ENCODE measurements at regions not wholly inside any gene's neighbourhood (a gene's known extent, or its start where the extent isn't known, plus 50 kb on each side); places are given as distances from the start of the nearest gene placed in this dataset.

- Histone ChIP-seq H3K9ac (ENCODE audit: low read length) (no peak overlapping the region), H3K27ac (ENCODE audit: low read length) (no peak overlapping the region), H3K9me2 (replicated peaks; ENCODE audit: insufficient read depth, low read length) (no peaks in the 10 kb centered on the region), H3K4me2 (ENCODE audit: low read depth, low read length, poor library complexity, severe bottlenecking) (no peak overlapping the region), H3K79me2 (ENCODE audit: low read length) (no peaks in the 10 kb centered on the region), H3K27me3 (ENCODE audit: low read length) (no peaks in the 10 kb centered on the region), H3K9me3 (ENCODE audit: low read length) (no peaks in the 10 kb centered on the region), H3K4me1 (ENCODE audit: low read length) (no peaks in the 10 kb centered on the region; the same call in 1 of the 2 replicates), H3K4me3 (ENCODE audit: low read length) (no peak overlapping the region), H4K20me1 (ENCODE audit: insufficient read depth, low read depth, low read length) (no peaks in the 10 kb centered on the region), H2AFZ (ENCODE audit: low read length) (no peak overlapping the region), H3K36me3 (ENCODE audit: insufficient read depth, low read length) (no peaks in the 10 kb centered on the region)
- DNase-seq = no peak
Measured at GRCh38 chr1:87186346-87186745, 142.3 kb upstream of the LMO4 start.

- DNase-seq = no peak
- no peak overlapping the region for H2AFZ ChIP-seq (ENCODE audit: low read length)
- no peaks in the 10 kb centered on the region for H3K27me3 ChIP-seq (ENCODE audit: low read length)
- H3K4me3 ChIP-seq (ENCODE audit: low read length) = no peak overlapping the region
- H3K9me2 ChIP-seq (replicated peaks; ENCODE audit: insufficient read depth, low read length) = no peaks in the 10 kb centered on the region
- H3K4me2 ChIP-seq (ENCODE audit: low read depth, low read length, poor library complexity, severe bottlenecking) = no peak overlapping the region
- no peak overlapping the region for H3K9ac ChIP-seq (ENCODE audit: low read length)
- H3K36me3 ChIP-seq (ENCODE audit: insufficient read depth, low read length) = no peaks in the 10 kb centered on the region
- no peaks in the 10 kb centered on the region for H3K79me2 ChIP-seq (ENCODE audit: low read length)
- no peaks in the 10 kb centered on the region for H4K20me1 ChIP-seq (ENCODE audit: insufficient read depth, low read depth, low read length)
- H3K9me3 ChIP-seq (ENCODE audit: low read length) = no peaks in the 10 kb centered on the region
- no peaks in the 10 kb centered on the region for H3K4me1 ChIP-seq (ENCODE audit: low read length)
- H3K27ac ChIP-seq (ENCODE audit: low read length) = no peak overlapping the region
Measured at GRCh38 chr1:87188640-87189039, 140.0 kb upstream of the LMO4 start.

- no peaks in the 10 kb centered on the region for H4K20me1 ChIP-seq (ENCODE audit: insufficient read depth, low read depth, low read length)
- no peak for DNase-seq
- no peak overlapping the region for H3K9ac ChIP-seq (ENCODE audit: low read length)
- H3K27me3 ChIP-seq (ENCODE audit: low read length) = no peaks in the 10 kb centered on the region
- H3K36me3 ChIP-seq (ENCODE audit: insufficient read depth, low read length) = no peaks in the 10 kb centered on the region
- H2AFZ ChIP-seq (ENCODE audit: low read length) = no peak overlapping the region
- H3K79me2 ChIP-seq (ENCODE audit: low read length) = no peaks in the 10 kb centered on the region
- H3K4me2 ChIP-seq (ENCODE audit: low read depth, low read length, poor library complexity, severe bottlenecking) = no peak overlapping the region
- no peak overlapping the region for H3K27ac ChIP-seq (ENCODE audit: low read length)
- H3K4me3 ChIP-seq (ENCODE audit: low read length) = no peak overlapping the region
- H3K4me1 ChIP-seq (ENCODE audit: low read length) = no peaks in the 10 kb centered on the region
- no peaks in the 10 kb centered on the region for H3K9me3 ChIP-seq (ENCODE audit: low read length)
- no peaks in the 10 kb centered on the region for H3K9me2 ChIP-seq (replicated peaks; ENCODE audit: insufficient read depth, low read length)
Measured at GRCh38 chr1:87190402-87190801, 138.3 kb upstream of the LMO4 start.

- Histone ChIP-seq H4K20me1 (ENCODE audit: insufficient read depth, low read depth, low read length) (no peaks in the 10 kb centered on the region), H3K79me2 (ENCODE audit: low read length) (no peaks in the 10 kb centered on the region), H3K4me2 (ENCODE audit: low read depth, low read length, poor library complexity, severe bottlenecking) (no peak overlapping the region), H3K9me3 (ENCODE audit: low read length) (no peaks in the 10 kb centered on the region), H3K27ac (ENCODE audit: low read length) (no peak overlapping the region), H2AFZ (ENCODE audit: low read length) (no peak overlapping the region), H3K4me1 (ENCODE audit: low read length) (no peaks in the 10 kb centered on the region), H3K9ac (ENCODE audit: low read length) (no peak overlapping the region), H3K9me2 (replicated peaks; ENCODE audit: insufficient read depth, low read length) (no peaks in the 10 kb centered on the region), H3K4me3 (ENCODE audit: low read length) (no peak overlapping the region), H3K36me3 (ENCODE audit: insufficient read depth, low read length) (no peaks in the 10 kb centered on the region), H3K27me3 (ENCODE audit: low read length) (no peaks in the 10 kb centered on the region)
- DNase-seq = no peak
Measured at GRCh38 chr1:87191646-87192045, 137.0 kb upstream of the LMO4 start.

GRCh38 chr1:87194271-87194774, 134.4 kb upstream of the LMO4 start:
- no peaks in the 10 kb centered on the region for H3K36me3 ChIP-seq (ENCODE audit: insufficient read depth, low read length)
- no peaks in the 10 kb centered on the region for H3K79me2 ChIP-seq (ENCODE audit: low read length)
- H3K9me2 ChIP-seq (replicated peaks; ENCODE audit: insufficient read depth, low read length) = no peaks in the 10 kb centered on the region
- H3K4me3 ChIP-seq (ENCODE audit: low read length) = no peak overlapping the region
- no peaks in the 10 kb centered on the region for H3K27me3 ChIP-seq (ENCODE audit: low read length)
- DNase-seq = no peak
- H3K4me2 ChIP-seq (ENCODE audit: low read depth, low read length, poor library complexity, severe bottlenecking) = no peak overlapping the region
- H3K27ac ChIP-seq (ENCODE audit: low read length) = no peak overlapping the region
- no peak overlapping the region for H2AFZ ChIP-seq (ENCODE audit: low read length)
- H3K9me3 ChIP-seq (ENCODE audit: low read length) = no peaks in the 10 kb centered on the region
- no peaks in the 10 kb centered on the region for H4K20me1 ChIP-seq (ENCODE audit: insufficient read depth, low read depth, low read length)
- no peaks in the 10 kb centered on the region for H3K4me1 ChIP-seq (ENCODE audit: low read length)
- no peak overlapping the region for H3K9ac ChIP-seq (ENCODE audit: low read length)

GRCh38 chr1:87194856-87195255, 133.8 kb upstream of the LMO4 start:
- H3K27me3 ChIP-seq (ENCODE audit: low read length) = no peaks in the 10 kb centered on the region
- no peaks in the 10 kb centered on the region for H4K20me1 ChIP-seq (ENCODE audit: insufficient read depth, low read depth, low read length)
- no peak for DNase-seq
- H3K9me3 ChIP-seq (ENCODE audit: low read length) = no peaks in the 10 kb centered on the region
- H3K36me3 ChIP-seq (ENCODE audit: insufficient read depth, low read length) = no peaks in the 10 kb centered on the region
- H3K79me2 ChIP-seq (ENCODE audit: low read length) = no peaks in the 10 kb centered on the region
- H3K4me1 ChIP-seq (ENCODE audit: low read length) = no peaks in the 10 kb centered on the region
- no peak overlapping the region for H3K4me3 ChIP-seq (ENCODE audit: low read length)
- no peak overlapping the region for H3K4me2 ChIP-seq (ENCODE audit: low read depth, low read length, poor library complexity, severe bottlenecking)
- H3K9ac ChIP-seq (ENCODE audit: low read length) = no peak overlapping the region
- H2AFZ ChIP-seq (ENCODE audit: low read length) = no peak overlapping the region
- no peaks in the 10 kb centered on the region for H3K9me2 ChIP-seq (replicated peaks; ENCODE audit: insufficient read depth, low read length)
- H3K27ac ChIP-seq (ENCODE audit: low read length) = no peak overlapping the region

GRCh38 chr1:87196110-87196827, 132.4 kb upstream of the LMO4 start:
- Histone ChIP-seq H3K4me1 (ENCODE audit: low read length) (no peaks in the 10 kb centered on the region), H3K79me2 (ENCODE audit: low read length) (no peaks in the 10 kb centered on the region), H4K20me1 (ENCODE audit: insufficient read depth, low read depth, low read length) (no peaks in the 10 kb centered on the region), H3K27me3 (ENCODE audit: low read length) (no peaks in the 10 kb centered on the region), H3K4me3 (ENCODE audit: low read length) (no peak overlapping the region), H3K9ac (ENCODE audit: low read length) (no peak overlapping the region), H3K36me3 (ENCODE audit: insufficient read depth, low read length) (no peaks in the 10 kb centered on the region), H2AFZ (ENCODE audit: low read length) (no peak overlapping the region), H3K9me2 (replicated peaks; ENCODE audit: insufficient read depth, low read length) (no peaks in the 10 kb centered on the region), H3K27ac (ENCODE audit: low read length) (no peak overlapping the region), H3K9me3 (ENCODE audit: low read length) (no peaks in the 10 kb centered on the region), H3K4me2 (ENCODE audit: low read depth, low read length, poor library complexity, severe bottlenecking) (no peak overlapping the region)
- no peak for DNase-seq

GRCh38 chr1:87197156-87197555, 131.5 kb upstream of the LMO4 start:
- DNase-seq = no peak
- H3K27me3 ChIP-seq (ENCODE audit: low read length) = no peaks in the 10 kb centered on the region
- H2AFZ ChIP-seq (ENCODE audit: low read length) = no peak overlapping the region

More at GRCh38 chr1:87197156-87197555, 131.5 kb upstream of the LMO4 start:
- Histone ChIP-seq H3K4me3 (ENCODE audit: low read length) (no peak overlapping the region), H3K9ac (ENCODE audit: low read length) (no peak overlapping the region), H3K27ac (ENCODE audit: low read length) (no peak overlapping the region), H3K4me2 (ENCODE audit: low read depth, low read length, poor library complexity, severe bottlenecking) (no peak overlapping the region), H3K4me1 (ENCODE audit: low read length) (no peaks in the 10 kb centered on the region), H3K36me3 (ENCODE audit: insufficient read depth, low read length) (no peaks in the 10 kb centered on the region), H3K79me2 (ENCODE audit: low read length) (no peaks in the 10 kb centered on the region), H3K9me2 (replicated peaks; ENCODE audit: insufficient read depth, low read length) (no peaks in the 10 kb centered on the region), H3K9me3 (ENCODE audit: low read length) (no peaks in the 10 kb centered on the region), H4K20me1 (ENCODE audit: insufficient read depth, low read depth, low read length) (no peaks in the 10 kb centered on the region)

All from Karpas-422 (cell line).